ENCODE measurements at regions not wholly inside any gene's neighbourhood (a gene's known extent, or its start where the extent isn't known, plus 50 kb on each side); places are given as distances from the start of the nearest gene placed in this dataset.

DNA sequence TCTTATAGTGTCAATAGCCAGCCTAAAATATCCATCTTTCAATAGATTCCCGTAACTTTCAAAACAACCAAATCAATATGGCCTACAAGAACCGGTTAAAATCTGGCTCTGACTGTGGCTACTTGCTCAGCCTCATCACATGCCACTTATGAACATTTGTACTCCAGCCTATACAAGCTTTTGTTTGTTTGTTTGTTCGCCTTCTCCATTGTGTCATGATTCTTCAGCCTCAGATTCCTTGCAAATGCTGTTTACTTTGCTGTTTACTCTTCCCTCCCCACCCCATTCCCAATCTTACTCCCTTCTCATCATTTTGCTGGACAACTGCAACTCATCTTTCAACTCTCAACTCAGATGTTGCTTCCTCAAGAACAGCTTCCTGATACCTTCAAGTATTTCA is 161.2 kb downstream of the CAPZA3 start:
- no peak for TF ChIP-seq ZNF8 (CRISPR knock-in tag; IDR thresholded peaks at IDR 0.05)
- TF ChIP-seq ZNF70 (CRISPR knock-in tag; IDR thresholded peaks at IDR 0.05): no peak
- no peak for TF ChIP-seq PATZ1 (CRISPR knock-in tag; IDR thresholded peaks at IDR 0.05; ENCODE audit: borderline replicate concordance)
- no peak for TF ChIP-seq ARNTL (CRISPR knock-in tag; IDR thresholded peaks at IDR 0.05; ENCODE audit: borderline replicate concordance, low read depth)
